A673 (cell line): ENCODE measurements at regions not wholly inside any gene's neighbourhood (a gene's known extent, or its start where the extent isn't known, plus 50 kb on each side); places are given as distances from the start of the nearest gene placed in this dataset.

Source experiments
- BruUV-seq: library from RNA; stranded (reverse); fragments of 400-500 nt; replicated peaks from 2 replicates; lab custom pipeline; 2021; lab: Mats Ljungman, UMichigan
- CTCF ChIA-PET: fragments of 300-600 bp; sonication (Branson Sonifier 250); formaldehyde crosslinking; loops from one replicate; lab custom pipeline; 2022; ENCODE audit warnings: antibody characterized with exemption; lab: Charles Lee
- POLR2A ChIA-PET: fragments of 300-600 bp; sonication (Branson Sonifier 250); formaldehyde crosslinking; loops from one replicate; lab custom pipeline; 2022; ENCODE audit warnings: antibody characterized with exemption; ENCODE audit not compliant: low non-redundant PET; lab: Charles Lee
- DNase-seq: peaks from one replicate; pipeline ENCODE4 v3.0.0-alpha.2; 2015; ENCODE audit warnings: low spot score
- H3K27ac ChIP-seq: fragments of 200-600 bp; sonication (generic); 2 replicates; pipeline ENCODE4 v1.5.1; 2016; ENCODE audit warnings: mixed run types, low read depth, mild to moderate bottlenecking, mixed read lengths, antibody characterized with exemption, low read length; ENCODE audit not compliant: poor library complexity, severe bottlenecking
- H3K27me3 ChIP-seq: fragments of 200-600 bp; sonication (generic); replicated peaks from 2 replicates; pipeline ENCODE4 v1.6.1; 2017; ENCODE audit warnings: mixed run types, low read depth, mild to moderate bottlenecking, mixed read lengths, antibody characterized with exemption, low read length; ENCODE audit not compliant: insufficient read depth, poor library complexity
- H3K36me3 ChIP-seq: fragments of 200-600 bp; sonication (generic); 2 replicates; pipeline ENCODE4 v1.6.1; 2016; ENCODE audit warnings: mixed run types, mild to moderate bottlenecking, mixed read lengths, antibody characterized with exemption, low read length; ENCODE audit not compliant: insufficient read depth, poor library complexity, severe bottlenecking
- H3K4me1 ChIP-seq: fragments of 200-600 bp; sonication (generic); 2 replicates; pipeline ENCODE4 v1.6.1; 2017; ENCODE audit warnings: mixed run types, mild to moderate bottlenecking, mixed read lengths, antibody characterized with exemption, low read length; ENCODE audit not compliant: insufficient read depth, poor library complexity, severe bottlenecking
- H3K4me3 ChIP-seq: fragments of 200-600 bp; sonication (generic); 2 replicates; pipeline ENCODE4 v1.5.1; 2016; ENCODE audit warnings: low read depth, mixed run types, mild to moderate bottlenecking, mixed read lengths, low read length; ENCODE audit not compliant: poor library complexity, severe bottlenecking
- H3K9me3 ChIP-seq: fragments of 200-600 bp; sonication (generic); 2 replicates; pipeline ENCODE4 v1.6.1; 2016; ENCODE audit warnings: mixed run types, low read depth, mild to moderate bottlenecking, mixed read lengths, antibody characterized with exemption, low read length; ENCODE audit not compliant: poor library complexity, severe bottlenecking
- CTCF ChIP-seq: fragments of 300-800, 200-600 bp; sonication (generic); conservative IDR thresholded peaks from 2 replicates; pipeline ENCODE4 v1.5.1; 2017; ENCODE audit warnings: low read depth, mild to moderate bottlenecking, antibody characterized with exemption, low read length, moderate library complexity, mixed read lengths
- EZH2 ChIP-seq: fragments of 200-600 bp; sonication (generic); IDR thresholded peaks from 2 replicates; pipeline ENCODE4 v1.6.1; 2017; ENCODE audit warnings: borderline replicate concordance, low read depth, mild to moderate bottlenecking, mixed read lengths, antibody characterized with exemption, low read length; ENCODE audit not compliant: poor library complexity, severe bottlenecking
- intact Hi-C: fragments of 100-400 bp; cut with micrococcal nuclease; formaldehyde crosslinking; loops from one replicate; pipeline ENCODE4 v1.10.0; 2022; ENCODE audit not compliant: unreplicated experiment

GRCh38 chr7:112669306-112669705 is 120.9 kb downstream of the TMEM168 start:
- no TSS peak for BruUV-seq
- Histone ChIP-seq H3K27me3 (peaks cover 3% of the 10 kb centered on the region), H3K4me1 (no peaks in the 10 kb centered on the region), H3K27ac (no peak overlapping the region), H3K9me3 (no peaks in the 10 kb centered on the region), H3K36me3 (no peaks in the 10 kb centered on the region), H3K4me3 (no peak overlapping the region)
- DNase-seq, result no peak
- ChIA-PET POLR2A (no interaction called here), CTCF (no interaction called here)
- intact Hi-C loops, result no loop called here
- TF ChIP-seq EZH2, result no peak
- TF ChIP-seq CTCF, result no peak

GRCh38 chr7:112670193-112670592 is 120.0 kb downstream of the TMEM168 start:
- intact Hi-C loops, result no loop called here
- Histone ChIP-seq H3K9me3 (no peaks in the 10 kb centered on the region), H3K4me1 (no peaks in the 10 kb centered on the region), H3K27ac (no peak overlapping the region), H3K36me3 (no peaks in the 10 kb centered on the region), H3K27me3 (peaks cover 5% of the 10 kb centered on the region), H3K4me3 (no peak overlapping the region)
- CTCF ChIA-PET, result no interaction called here
- POLR2A ChIA-PET, result no interaction called here
- DNase-seq, result no peak
- no TSS peak for BruUV-seq
- TF ChIP-seq EZH2 (no peak), CTCF (no peak)

GRCh38 chr7:112678626-112679025 is 111.6 kb downstream of the TMEM168 start:
- DNase-seq, result no peak
- POLR2A ChIA-PET, result no interaction called here
- no peak overlapping the region for H3K4me3 ChIP-seq
- no peaks in the 10 kb centered on the region for H3K36me3 ChIP-seq
- no peaks in the 10 kb centered on the region for H3K9me3 ChIP-seq
- H3K4me1 ChIP-seq, result no peaks in the 10 kb centered on the region
- no TSS peak for BruUV-seq
- intact Hi-C loops, result no loop called here
- H3K27ac ChIP-seq, result no peak overlapping the region
- CTCF ChIA-PET, result no interaction called here
- peaks cover 24% of the 10 kb centered on the region for H3K27me3 ChIP-seq
- TF ChIP-seq EZH2, result no peak
- no peak for TF ChIP-seq CTCF
